ENCODE measurements at regions not wholly inside any gene's neighbourhood (a gene's known extent, or its start where the extent isn't known, plus 50 kb on each side); places are given as distances from the start of the nearest gene placed in this dataset.

GRCh38 chr6:22852101-22852500, 282.7 kb downstream of the HDGFL1 start:
- TF ChIP-seq, protein P1, sequence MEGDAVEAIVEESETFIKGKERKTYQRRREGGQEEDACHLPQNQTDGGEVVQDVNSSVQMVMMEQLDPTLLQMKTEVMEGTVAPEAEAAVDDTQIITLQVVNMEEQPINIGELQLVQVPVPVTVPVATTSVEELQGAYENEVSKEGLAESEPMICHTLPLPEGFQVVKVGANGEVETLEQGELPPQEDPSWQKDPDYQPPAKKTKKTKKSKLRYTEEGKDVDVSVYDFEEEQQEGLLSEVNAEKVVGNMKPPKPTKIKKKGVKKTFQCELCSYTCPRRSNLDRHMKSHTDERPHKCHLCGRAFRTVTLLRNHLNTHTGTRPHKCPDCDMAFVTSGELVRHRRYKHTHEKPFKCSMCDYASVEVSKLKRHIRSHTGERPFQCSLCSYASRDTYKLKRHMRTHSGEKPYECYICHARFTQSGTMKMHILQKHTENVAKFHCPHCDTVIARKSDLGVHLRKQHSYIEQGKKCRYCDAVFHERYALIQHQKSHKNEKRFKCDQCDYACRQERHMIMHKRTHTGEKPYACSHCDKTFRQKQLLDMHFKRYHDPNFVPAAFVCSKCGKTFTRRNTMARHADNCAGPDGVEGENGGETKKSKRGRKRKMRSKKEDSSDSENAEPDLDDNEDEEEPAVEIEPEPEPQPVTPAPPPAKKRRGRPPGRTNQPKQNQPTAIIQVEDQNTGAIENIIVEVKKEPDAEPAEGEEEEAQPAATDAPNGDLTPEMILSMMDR (IDR thresholded peaks at IDR 0.05) = no peak
- TF ChIP-seq POLR2A (IDR thresholded peaks at IDR 0.05) = no peak
